ENCODE measurements at regions not wholly inside any gene's neighbourhood (a gene's known extent, or its start where the extent isn't known, plus 50 kb on each side); places are given as distances from the start of the nearest gene placed in this dataset.

GRCh38 chr6:37580176-37580955, 80.7 kb upstream of the CCDC167 start:
- Mint-ChIP-seq H3K9me3 (no peaks in the 10 kb centered on the region), H3K36me3 (no peaks in the 10 kb centered on the region), H3K4me1 (no peaks in the 10 kb centered on the region), H3K27me3 (peaks cover 28% of the 10 kb centered on the region), H3K27ac (no peak overlapping the region), H3K4me3 (no peak overlapping the region)
- CTCF ChIA-PET, result interaction anchor here (0.8 to 1.2 kb wide), 2 partner anchors 44 to 93 kb away, joined by 4 read pairs; no protein-coding TSS in a partner anchor
- no peak for DNase-seq

GRCh38 chr6:37579444-37580067, 79.9 kb upstream of the CCDC167 start:
- Mint-ChIP-seq H3K36me3 (no peaks in the 10 kb centered on the region), H3K4me3 (no peak overlapping the region), H3K4me1 (no peaks in the 10 kb centered on the region), H3K27me3 (peaks cover 21% of the 10 kb centered on the region), H3K9me3 (no peaks in the 10 kb centered on the region), H3K27ac (no peak overlapping the region)
- CTCF ChIA-PET, result interaction anchor here (0.8 to 1.2 kb wide), 2 partner anchors 44 to 92 kb away, joined by 4 read pairs; no protein-coding TSS in a partner anchor
- no peak for DNase-seq

GRCh38 chr6:37578104-37578503, 78.4 kb upstream of the CCDC167 start:
- no peaks in the 10 kb centered on the region for H3K9me3 Mint-ChIP-seq
- no peak overlapping the region for H3K27ac Mint-ChIP-seq
- DNase-seq, result no peak
- CTCF ChIA-PET, result interaction anchor here (1.0 kb wide), 1 partner anchor 10 kb away, joined by 3 read pairs; no protein-coding TSS in a partner anchor
- no peak overlapping the region for H3K4me3 Mint-ChIP-seq
- peaks cover 15% of the 10 kb centered on the region for H3K27me3 Mint-ChIP-seq
- no peaks in the 10 kb centered on the region for H3K4me1 Mint-ChIP-seq
- H3K36me3 Mint-ChIP-seq, result no peaks in the 10 kb centered on the region

GRCh38 chr6:37576336-37576737, 76.6 kb upstream of the CCDC167 start:
- peaks cover 17% of the 10 kb centered on the region for H3K27me3 Mint-ChIP-seq
- H3K4me1 Mint-ChIP-seq, result no peaks in the 10 kb centered on the region
- H3K36me3 Mint-ChIP-seq, result no peaks in the 10 kb centered on the region
- CTCF ChIA-PET, result interaction anchor here (0.9 to 1.8 kb wide), 2 partner anchors 11 to 114 kb away, joined by 3 to 6 read pairs; no protein-coding TSS in a partner anchor
- no peak overlapping the region for H3K4me3 Mint-ChIP-seq
- no peak overlapping the region for H3K27ac Mint-ChIP-seq
- no peaks in the 10 kb centered on the region for H3K9me3 Mint-ChIP-seq
- no peak for DNase-seq

- H3K9me3 Mint-ChIP-seq, result no peaks in the 10 kb centered on the region
- no peaks in the 10 kb centered on the region for H3K36me3 Mint-ChIP-seq
- no peak overlapping the region for H3K4me3 Mint-ChIP-seq
- CTCF ChIA-PET, result interaction anchor here (1.8 kb wide), 1 partner anchor 10 kb away, joined by 6 read pairs; no protein-coding TSS in a partner anchor
- DNase-seq, result no peak
- no peak overlapping the region for H3K27ac Mint-ChIP-seq
- peaks cover 27% of the 10 kb centered on the region for H3K27me3 Mint-ChIP-seq
- no peaks in the 10 kb centered on the region for H3K4me1 Mint-ChIP-seq
These were observed 75.5 kb upstream of the CCDC167 start for GRCh38 chr6:37575221-37575620.

GRCh38 chr6:37572334-37572733, 72.6 kb upstream of the CCDC167 start:
- Mint-ChIP-seq H3K4me1 (no peaks in the 10 kb centered on the region), H3K36me3 (no peaks in the 10 kb centered on the region), H3K9me3 (no peaks in the 10 kb centered on the region), H3K27ac (no peak overlapping the region), H3K27me3 (peaks cover 35% of the 10 kb centered on the region), H3K4me3 (no peak overlapping the region)
- DNase-seq, result no peak
- CTCF ChIA-PET, result interaction anchor here (1.3 kb wide), 2 partner anchors 85 to 87 kb away, joined by 3 read pairs; no protein-coding TSS in a partner anchor

- Mint-ChIP-seq H3K36me3 (no peaks in the 10 kb centered on the region), H3K4me1 (peaks cover 3% of the 10 kb centered on the region), H3K27ac (no peak overlapping the region), H3K9me3 (no peaks in the 10 kb centered on the region), H3K27me3 (peaks cover 39% of the 10 kb centered on the region), H3K4me3 (no peak overlapping the region)
- DNase-seq, result no peak
- CTCF ChIA-PET, result interaction anchor here (1.0 to 1.6 kb wide), 4 partner anchors 18 to 549 kb away, joined by 3 to 4 read pairs (median 4); no protein-coding TSS in a partner anchor
These were observed 70.9 kb upstream of the CCDC167 start for GRCh38 chr6:37570482-37571133.

GRCh38 chr6:37569743-37570481, 70.2 kb upstream of the CCDC167 start:
- no peaks in the 10 kb centered on the region for H3K36me3 Mint-ChIP-seq
- CTCF ChIA-PET, result interaction anchor here (1.1 to 1.6 kb wide), 2 partner anchors 52 to 110 kb away, joined by 3 to 4 read pairs; no protein-coding TSS in a partner anchor
- no peak overlapping the region for H3K27ac Mint-ChIP-seq
- peaks cover 46% of the 10 kb centered on the region for H3K27me3 Mint-ChIP-seq
- DNase-seq, result no peak
- H3K9me3 Mint-ChIP-seq, result no peaks in the 10 kb centered on the region
- H3K4me1 Mint-ChIP-seq, result peaks cover 3% of the 10 kb centered on the region
- H3K4me3 Mint-ChIP-seq, result no peak overlapping the region

- Mint-ChIP-seq H3K4me3 (no peak overlapping the region), H3K36me3 (no peaks in the 10 kb centered on the region)
These were observed 69.6 kb upstream of the CCDC167 start for GRCh38 chr6:37569317-37569716.

GRCh38 chr6:37566950-37567349, 67.3 kb upstream of the CCDC167 start:
- DNase-seq, result no peak
- CTCF ChIA-PET, result interaction anchor here (0.6 to 4.2 kb wide), 12 partner anchors 52 to 548 kb away, joined by 3 to 25 read pairs (median 6); no protein-coding TSS in a partner anchor
- H3K4me1 Mint-ChIP-seq, result peaks cover 3% of the 10 kb centered on the region
- no peak overlapping the region for H3K27ac Mint-ChIP-seq
- no peaks in the 10 kb centered on the region for H3K9me3 Mint-ChIP-seq
- no peaks in the 10 kb centered on the region for H3K36me3 Mint-ChIP-seq
- H3K27me3 Mint-ChIP-seq, result peaks cover 55% of the 10 kb centered on the region
- H3K4me3 Mint-ChIP-seq, result no peak overlapping the region

More at GRCh38 chr6:37569317-37569716, 69.6 kb upstream of the CCDC167 start:
- H3K4me1 Mint-ChIP-seq, result peaks cover 3% of the 10 kb centered on the region
- peaks cover 52% of the 10 kb centered on the region for H3K27me3 Mint-ChIP-seq
- CTCF ChIA-PET, result interaction anchor here (1.0 to 1.3 kb wide), 2 partner anchors 67 to 88 kb away, joined by 3 to 5 read pairs; no protein-coding TSS in a partner anchor
- H3K27ac Mint-ChIP-seq, result no peak overlapping the region
- DNase-seq, result no peak
- H3K9me3 Mint-ChIP-seq, result no peaks in the 10 kb centered on the region

- CTCF ChIA-PET, result interaction anchor here (0.6 to 4.2 kb wide), 31 partner anchors 10 to 548 kb away, joined by 3 to 33 read pairs (median 6); no protein-coding TSS in a partner anchor
- Mint-ChIP-seq H3K27ac (no peak overlapping the region), H3K27me3 (peaks cover 55% of the 10 kb centered on the region), H3K4me3 (no peak overlapping the region), H3K36me3 (no peaks in the 10 kb centered on the region), H3K9me3 (no peaks in the 10 kb centered on the region), H3K4me1 (peaks cover 3% of the 10 kb centered on the region)
- peak; percentile 79 for DNase-seq
These were observed 66.6 kb upstream of the CCDC167 start for GRCh38 chr6:37566111-37566949.

GRCh38 chr6:37565267-37566110, 65.8 kb upstream of the CCDC167 start:
- CTCF ChIA-PET, result interaction anchor here (0.7 to 4.2 kb wide), 26 partner anchors 9 to 547 kb away, joined by 3 to 33 read pairs (median 6); no protein-coding TSS in a partner anchor
- Mint-ChIP-seq H3K4me1 (peaks cover 3% of the 10 kb centered on the region), H3K27me3 (peaks cover 55% of the 10 kb centered on the region), H3K4me3 (no peak overlapping the region), H3K36me3 (no peaks in the 10 kb centered on the region), H3K27ac (no peak overlapping the region), H3K9me3 (no peaks in the 10 kb centered on the region)
- no peak for DNase-seq

Data from activated naive CD4-positive, alpha-beta T cell treated with anti-CD3 and anti-CD28 coated beads, Interleukin-2, amount 10 ng/mL, durations not matched to agents 7 days and 5 days (primary cell).